CD4-positive, alpha-beta T cell treated with Interleukin-15 for 4 hours (primary cell): ENCODE measurements at regions not wholly inside any gene's neighbourhood (a gene's known extent, or its start where the extent isn't known, plus 50 kb on each side); places are given as distances from the start of the nearest gene placed in this dataset.

Source experiments
- DNase-seq: peaks from one replicate; pipeline ENCODE4 v3.0.0-alpha.2; 2020; ENCODE audit warnings: low spot score

GRCh38 chr16:51391798-51392511 lies 240.9 kb upstream of the SALL1 start:
- DNase-seq = no peak

GRCh38 chr16:51390877-51391276 lies 239.8 kb upstream of the SALL1 start:
- no peak for DNase-seq

- no peak for DNase-seq
Observed at GRCh38 chr16:51389881-51390280, 238.8 kb upstream of the SALL1 start.

GRCh38 chr16:51388516-51388951 lies 237.5 kb upstream of the SALL1 start:
- DNase-seq = no peak

- DNase-seq = no peak
Observed at GRCh38 chr16:51383909-51384308, 232.8 kb upstream of the SALL1 start.

GRCh38 chr16:51382940-51383339 lies 231.9 kb upstream of the SALL1 start:
- no peak for DNase-seq

- no peak for DNase-seq
Observed at GRCh38 chr16:51382211-51382610, 231.1 kb upstream of the SALL1 start.

GRCh38 chr16:51376080-51376479 lies 225.0 kb upstream of the SALL1 start:
- DNase-seq = no peak

GRCh38 chr16:51374790-51375189 lies 223.7 kb upstream of the SALL1 start:
- DNase-seq = no peak

- no peak for DNase-seq
Observed at GRCh38 chr16:51374346-51374745, 223.3 kb upstream of the SALL1 start.

GRCh38 chr16:51365715-51366114 lies 214.6 kb upstream of the SALL1 start:
- DNase-seq = no peak

GRCh38 chr16:51359141-51359955 lies 208.3 kb upstream of the SALL1 start:
- DNase-seq = no peak

GRCh38 chr16:51357839-51358238 lies 206.8 kb upstream of the SALL1 start:
- DNase-seq = no peak

- DNase-seq = no peak
Observed at GRCh38 chr16:51355875-51356274, 204.8 kb upstream of the SALL1 start.

- no peak for DNase-seq
Observed at GRCh38 chr16:51355195-51355594, 204.1 kb upstream of the SALL1 start.

GRCh38 chr16:51353055-51353454 lies 202.0 kb upstream of the SALL1 start:
- no peak for DNase-seq

- no peak for DNase-seq
Observed at GRCh38 chr16:51349626-51350025, 198.6 kb upstream of the SALL1 start.

- no peak for DNase-seq
Observed at GRCh38 chr16:51343411-51343810, 192.3 kb upstream of the SALL1 start.

- DNase-seq = no peak
Observed at GRCh38 chr16:51341204-51341603, 190.1 kb upstream of the SALL1 start.

- no peak for DNase-seq
Observed at GRCh38 chr16:51337662-51338061, 186.6 kb upstream of the SALL1 start.

- no peak for DNase-seq
Observed at GRCh38 chr16:51328733-51329132, 177.7 kb upstream of the SALL1 start.

GRCh38 chr16:51327001-51327400 lies 175.9 kb upstream of the SALL1 start:
- DNase-seq = no peak

GRCh38 chr16:51326131-51326856 lies 175.2 kb upstream of the SALL1 start:
- DNase-seq = no peak
